ENCODE measurements at regions not wholly inside any gene's neighbourhood (a gene's known extent, or its start where the extent isn't known, plus 50 kb on each side); places are given as distances from the start of the nearest gene placed in this dataset.

DNA sequence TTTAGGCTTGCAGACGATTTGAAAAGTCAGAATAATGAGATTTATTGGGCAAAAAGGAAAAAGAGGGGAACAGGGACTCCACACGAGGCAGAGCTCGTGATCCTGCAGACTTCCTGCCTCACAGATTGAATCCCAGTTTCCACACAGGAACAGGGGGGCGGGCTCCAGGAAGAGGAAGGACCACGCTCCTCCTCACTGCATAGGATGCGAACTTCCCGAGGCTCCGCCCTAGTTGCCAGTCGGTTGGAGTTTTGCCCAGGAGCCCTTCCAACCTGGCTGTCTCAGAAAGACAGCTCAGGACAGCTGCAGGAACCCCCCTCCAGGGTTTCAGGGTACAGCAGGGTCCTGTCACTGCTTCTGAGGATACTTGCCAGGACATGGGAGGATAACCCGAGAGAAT is 488.3 kb upstream of the ADARB2 start:
- ChIA-PET POLR2A (no interaction called here), CTCF (no interaction called here)
- Mint-ChIP-seq H3K27ac (no peak overlapping the region), H3K4me1 (no peaks in the 10 kb centered on the region), H3K9me3 (ENCODE audit: insufficient read depth) (no peaks in the 10 kb centered on the region), H3K27me3 (peaks cover 6% of the 10 kb centered on the region), H3K4me3 (no peak overlapping the region)
- Histone ChIP-seq H3K4me2 (replicated peaks; ENCODE audit: low read depth, low read length, poor library complexity, severe bottlenecking) (no peak overlapping the region), H3K4me3 (ENCODE audit: control extremely low read depth in 1 of 5, extremely low read depth in 1 of 5, insufficient read depth in 1 of 5, low read depth in 2 of 5, low read length in 4 of 5) (no peak overlapping the region), H3K36me3 (replicated peaks in 1 of 2; ENCODE audit: control extremely low read depth in 1 of 2, control insufficient read depth in 1 of 2, extremely low read depth in 1 of 2, insufficient read depth in 2 of 2, low read length in 1 of 2) (no peaks in the 10 kb centered on the region), H3K79me2 (ENCODE audit: control insufficient read depth, insufficient read depth, low read length) (no peaks in the 10 kb centered on the region), H3K9ac (ENCODE audit: low read length) (no peak overlapping the region), H3K27ac (ENCODE audit: low read length in 2 of 2) (no peak overlapping the region), H3K9me3 (ENCODE audit: control extremely low read depth in 1 of 3, control insufficient read depth in 2 of 3, insufficient read depth in 1 of 3, low read length in 2 of 3) (peaks cover 0 to 7% (median 0%) of the 10 kb centered on the region in 3 donors), H3K27me3 (replicated peaks in 1 of 4; ENCODE audit: control extremely low read depth in 1 of 4, control insufficient read depth in 3 of 4, insufficient read depth in 4 of 4, low read length in 3 of 4) (peaks cover 0 to 3% (median 0%) of the 10 kb centered on the region in 4 experiments), H4K20me1 (ENCODE audit: control insufficient read depth, insufficient read depth, low read length, poor library complexity, severe bottlenecking) (no peaks in the 10 kb centered on the region), H2AFZ (ENCODE audit: insufficient read depth, low read depth, low read length, poor library complexity, severe bottlenecking) (no peak overlapping the region), H3K4me1 (ENCODE audit: control insufficient read depth in 2 of 2, insufficient read depth in 2 of 2, low read length in 2 of 2) (no peaks in the 10 kb centered on the region)
- intact Hi-C loops (cut with micrococcal nuclease) = no loop called here
- DNase-seq (no peak), ATAC-seq (ENCODE audit: low read depth) (no peak)
- WGBS (ENCODE audit: insufficient coverage) = 86% methylated on average over 8 of the region's 10 CpGs
- no peak for TF ChIP-seq CTCF (IDR thresholded peaks at IDR 0.05)
- no peak for TF ChIP-seq EZH2 (IDR thresholded peaks at IDR 0.05; ENCODE audit: borderline replicate concordance, insufficient read depth, low read depth, low read length, poor library complexity, severe bottlenecking)

GRCh38 chr10:2223548-2224320 is 486.4 kb upstream of the ADARB2 start:
- no peak for TF ChIP-seq EZH2 (IDR thresholded peaks at IDR 0.05; ENCODE audit: borderline replicate concordance, insufficient read depth, low read depth, low read length, poor library complexity, severe bottlenecking)
- TF ChIP-seq CTCF (IDR thresholded peaks at IDR 0.05) = no peak
- Histone ChIP-seq H3K9me3 (ENCODE audit: control extremely low read depth in 1 of 3, control insufficient read depth in 2 of 3, insufficient read depth in 1 of 3, low read length in 2 of 3) (peaks cover 0 to 7% (median 0%) of the 10 kb centered on the region in 3 donors), H3K27ac (ENCODE audit: low read length in 2 of 2) (no peak overlapping the region), H3K4me3 (ENCODE audit: control extremely low read depth in 1 of 5, extremely low read depth in 1 of 5, insufficient read depth in 1 of 5, low read depth in 2 of 5, low read length in 4 of 5) (no peak overlapping the region), H3K27me3 (replicated peaks in 1 of 4; ENCODE audit: control extremely low read depth in 1 of 4, control insufficient read depth in 3 of 4, insufficient read depth in 4 of 4, low read length in 3 of 4) (peaks cover 0 to 3% (median 0%) of the 10 kb centered on the region in 4 experiments), H2AFZ (ENCODE audit: insufficient read depth, low read depth, low read length, poor library complexity, severe bottlenecking) (no peak overlapping the region), H4K20me1 (ENCODE audit: control insufficient read depth, insufficient read depth, low read length, poor library complexity, severe bottlenecking) (no peaks in the 10 kb centered on the region), H3K4me2 (replicated peaks; ENCODE audit: low read depth, low read length, poor library complexity, severe bottlenecking) (no peak overlapping the region), H3K36me3 (replicated peaks in 1 of 2; ENCODE audit: control extremely low read depth in 1 of 2, control insufficient read depth in 1 of 2, extremely low read depth in 1 of 2, insufficient read depth in 2 of 2, low read length in 1 of 2) (no peaks in the 10 kb centered on the region), H3K9ac (ENCODE audit: low read length) (no peak overlapping the region), H3K79me2 (ENCODE audit: control insufficient read depth, insufficient read depth, low read length) (no peaks in the 10 kb centered on the region), H3K4me1 (ENCODE audit: control insufficient read depth in 2 of 2, insufficient read depth in 2 of 2, low read length in 2 of 2) (no peaks in the 10 kb centered on the region)
- ATAC-seq (ENCODE audit: low read depth) (no peak), DNase-seq (no peak)
- no peak overlapping the region for H3K4me3 Mint-ChIP-seq
- no peaks in the 10 kb centered on the region for H3K9me3 Mint-ChIP-seq (ENCODE audit: insufficient read depth)
- intact Hi-C loops (cut with micrococcal nuclease) = no loop called here
- no peak overlapping the region for H3K27ac Mint-ChIP-seq
- WGBS (ENCODE audit: insufficient coverage) = no CpG with 5 or more reads among the region's 8 CpGs
- ChIA-PET CTCF (no interaction called here), POLR2A (no interaction called here)
- peaks cover 6% of the 10 kb centered on the region for H3K27me3 Mint-ChIP-seq
- no peaks in the 10 kb centered on the region for H3K4me1 Mint-ChIP-seq

Data from B cell (primary cell).